Mammary epithelial cell (primary cell): ENCODE measurements at regions not wholly inside any gene's neighbourhood (a gene's known extent, or its start where the extent isn't known, plus 50 kb on each side); places are given as distances from the start of the nearest gene placed in this dataset.

ENCODE experiments used
- CTCF ChIP-seq, 2 donors: IDR thresholded peaks in 1 of 2; conservative IDR thresholded peaks in 1 of 2; 2 replicates each; pipeline ENCODE4 v1.5.1; 2011 to 2012; ENCODE audit warnings: inconsistent platforms in 2 of 2, low read length in 2 of 2, mild to moderate bottlenecking in 2 of 2, control low read depth in 1 of 2, low read depth in 1 of 2; ENCODE audit not compliant: insufficient read depth in 1 of 2; ENCODE audit errors: extremely low read depth in 1 of 2
- EZH2 ChIP-seq: IDR thresholded peaks from 2 replicates; pipeline ENCODE4 v1.6.1; 2012; ENCODE audit warnings: low read length, inconsistent platforms, borderline replicate concordance

- TF ChIP-seq CTCF (conservative IDR thresholded peaks at IDR 0.05 in 1 of 2, IDR thresholded peaks at IDR 0.05 in 1 of 2; ENCODE audit: extremely low read depth in 1 of 2, insufficient read depth in 1 of 2, low read depth in 1 of 2, low read length in 2 of 2) (no peak), EZH2 (no peak)
Measured at GRCh38 chr5:153148624-153148976, 341.9 kb upstream of the GRIA1 start.
